NAMALWA (cell line): ENCODE measurements at regions not wholly inside any gene's neighbourhood (a gene's known extent, or its start where the extent isn't known, plus 50 kb on each side); places are given as distances from the start of the nearest gene placed in this dataset.

Experiments
- DNase-seq: peaks from one replicate; pipeline ENCODE4 v3.0.0-alpha.2; 2015; ENCODE audit warnings: low spot score

DNA sequence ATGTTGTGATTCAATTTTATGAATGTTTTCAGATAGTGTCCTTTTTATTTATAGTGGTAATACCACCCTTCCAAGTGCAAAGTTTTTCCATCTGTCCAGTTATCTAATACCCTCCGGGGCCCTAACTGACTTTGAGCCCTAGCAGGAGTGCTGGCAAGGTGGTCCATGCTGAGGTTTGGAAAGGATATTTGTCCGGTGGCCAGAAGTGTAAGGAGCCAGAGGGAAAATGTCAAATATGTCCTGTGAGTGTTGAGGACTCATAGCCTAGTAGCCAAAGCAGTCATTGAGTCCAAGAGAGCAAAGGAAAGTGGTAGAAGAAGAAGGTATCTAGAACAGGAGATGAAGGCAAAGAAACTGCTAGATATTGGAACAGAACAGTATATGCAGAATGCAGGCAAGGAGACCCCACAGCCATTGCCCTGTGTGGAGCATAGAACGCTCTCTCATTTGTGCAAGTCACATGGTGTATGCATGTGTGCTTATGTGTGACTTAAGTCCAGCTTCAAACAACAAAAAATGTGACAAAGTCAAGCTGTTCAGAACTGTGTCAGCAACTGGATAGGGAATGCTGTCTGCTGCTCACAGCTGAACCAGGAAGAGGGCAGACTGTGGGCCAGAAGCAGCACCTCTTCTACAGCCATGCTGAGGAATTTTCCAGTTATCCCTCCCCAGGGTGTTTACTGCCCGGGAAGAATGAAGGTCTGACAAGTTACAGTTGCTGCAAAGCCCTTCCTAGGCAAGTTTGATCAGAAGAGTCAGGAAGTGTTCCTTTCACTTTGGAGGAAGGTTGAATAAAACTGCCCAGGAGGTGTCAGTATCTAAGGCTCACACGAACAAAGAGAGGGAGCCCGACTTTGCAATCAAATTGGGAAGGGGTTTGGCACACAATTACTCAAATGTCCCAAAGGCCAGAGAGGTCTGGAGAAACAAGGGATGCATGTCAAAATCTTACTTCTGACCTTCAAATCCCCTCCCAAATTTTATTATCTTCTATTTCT, 463.3 kb upstream of the DMAC1 start:
- DNase-seq: no peak

DNA sequence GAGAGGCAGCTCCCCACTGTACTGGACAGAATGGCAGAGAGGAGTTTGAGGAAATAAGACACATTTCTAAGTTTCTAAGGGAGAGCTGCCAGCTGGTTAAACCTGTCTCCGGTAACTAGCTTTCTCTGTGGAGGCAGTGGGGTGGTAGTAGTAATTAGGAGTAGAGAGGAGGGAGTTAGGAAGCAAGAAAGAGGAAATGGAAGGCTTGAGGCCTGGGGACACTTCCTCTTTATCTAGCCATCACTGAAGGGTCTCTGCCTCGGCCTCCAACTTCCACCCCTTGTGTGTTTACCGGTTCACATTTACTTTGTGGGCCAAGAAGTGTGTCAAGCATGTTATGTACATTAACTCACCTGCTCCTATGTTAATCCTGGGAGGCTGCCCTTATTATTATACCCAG, 462.2 kb upstream of the DMAC1 start:
- no peak for DNase-seq

DNA sequence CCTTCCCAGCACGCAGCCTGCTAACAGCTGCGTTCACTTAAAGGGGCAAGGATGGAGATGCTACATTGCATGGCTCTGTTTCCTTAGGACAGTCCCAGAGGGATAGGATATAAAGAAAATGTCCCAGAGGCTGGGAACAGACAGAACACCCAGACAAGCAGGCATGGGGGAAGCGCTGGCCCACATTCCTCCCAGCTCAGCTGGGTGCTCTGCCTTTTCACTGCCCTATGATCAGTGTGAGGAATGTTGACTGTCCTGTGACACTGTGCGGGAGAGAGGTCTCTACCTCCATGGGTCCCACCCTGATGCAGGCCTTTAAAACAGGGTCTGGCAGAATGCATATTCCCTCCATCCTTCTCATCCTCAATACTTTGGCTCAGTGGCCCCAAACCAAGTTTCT, 459.4 kb upstream of the DMAC1 start:
- no peak for DNase-seq

DNA sequence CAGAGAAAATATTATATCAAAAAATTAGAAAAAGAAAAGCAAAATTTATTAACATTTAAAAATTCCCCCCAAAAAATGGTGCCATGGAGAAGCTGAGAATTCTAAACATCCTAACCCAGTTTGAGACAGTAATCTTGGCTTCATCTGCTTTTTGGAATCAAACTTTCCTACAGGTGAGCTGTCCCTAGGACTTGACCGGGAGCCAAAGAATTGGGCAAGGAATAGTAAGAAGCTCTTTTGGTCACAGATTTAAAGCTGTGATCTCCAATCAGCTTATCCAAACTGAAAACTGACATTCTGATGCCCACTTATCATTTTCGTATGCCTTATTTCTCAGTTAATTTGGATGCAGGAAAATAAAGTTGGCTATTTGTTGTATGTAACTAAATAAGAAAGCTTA, 457.3 kb upstream of the DMAC1 start:
- no peak for DNase-seq

DNA sequence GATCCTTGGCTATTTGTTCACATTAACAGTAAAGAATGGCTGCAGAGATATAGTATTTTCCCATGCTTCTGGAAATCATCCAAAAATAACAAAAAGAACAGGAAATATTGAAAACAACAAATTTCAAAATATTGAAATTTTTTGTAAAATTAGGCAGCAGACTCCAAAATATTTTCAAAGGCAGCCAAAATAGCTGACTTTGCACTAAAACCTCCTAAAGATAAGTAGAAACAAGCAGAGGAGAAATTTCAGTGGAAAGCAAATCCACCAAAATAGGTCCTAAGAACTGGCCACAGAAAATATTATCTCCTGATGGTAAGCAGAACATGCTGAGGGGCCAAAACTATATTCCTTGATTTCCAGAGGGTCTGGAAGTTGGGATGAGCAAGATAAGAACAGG, 456.3 kb upstream of the DMAC1 start:
- no peak for DNase-seq

DNA sequence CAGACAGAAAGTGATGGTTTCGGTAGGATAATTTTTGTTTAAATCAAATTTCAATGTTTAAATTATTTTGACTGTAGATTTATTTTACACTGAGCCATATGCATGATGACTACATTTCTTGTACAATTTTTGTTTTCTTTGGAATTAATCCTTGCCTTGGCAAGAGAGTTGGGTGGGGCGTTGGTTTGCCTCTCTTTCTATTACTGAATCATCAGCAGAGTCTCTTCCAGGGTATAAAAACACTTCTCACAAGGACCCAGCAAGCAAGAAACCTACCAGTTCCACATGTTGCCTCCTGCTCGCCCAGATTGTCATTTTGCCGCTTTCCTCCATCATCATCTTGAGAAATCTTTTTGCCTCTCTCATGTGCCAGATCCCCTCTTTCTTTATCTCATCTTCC, 455.0 kb upstream of the DMAC1 start:
- DNase-seq: no peak

DNA sequence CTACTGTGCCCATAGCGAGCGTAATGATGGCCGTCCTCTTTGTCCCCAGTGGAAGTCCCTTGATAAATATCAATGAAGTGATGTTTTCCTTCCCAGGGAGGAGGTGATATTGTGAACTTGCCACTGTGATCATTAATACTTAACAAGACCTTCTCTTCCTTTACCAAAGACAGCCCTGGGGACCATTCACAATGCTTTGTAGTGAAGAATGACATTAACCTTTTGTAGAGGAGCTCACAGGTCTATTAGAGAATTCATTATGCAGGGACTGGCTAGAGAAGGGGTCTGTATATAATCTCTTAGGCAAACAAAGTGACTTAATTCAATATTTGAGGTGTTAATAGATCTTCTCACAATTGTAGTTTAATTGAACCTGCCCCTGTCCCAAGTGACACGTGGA, 452.9 kb upstream of the DMAC1 start:
- DNase-seq: no peak

DNA sequence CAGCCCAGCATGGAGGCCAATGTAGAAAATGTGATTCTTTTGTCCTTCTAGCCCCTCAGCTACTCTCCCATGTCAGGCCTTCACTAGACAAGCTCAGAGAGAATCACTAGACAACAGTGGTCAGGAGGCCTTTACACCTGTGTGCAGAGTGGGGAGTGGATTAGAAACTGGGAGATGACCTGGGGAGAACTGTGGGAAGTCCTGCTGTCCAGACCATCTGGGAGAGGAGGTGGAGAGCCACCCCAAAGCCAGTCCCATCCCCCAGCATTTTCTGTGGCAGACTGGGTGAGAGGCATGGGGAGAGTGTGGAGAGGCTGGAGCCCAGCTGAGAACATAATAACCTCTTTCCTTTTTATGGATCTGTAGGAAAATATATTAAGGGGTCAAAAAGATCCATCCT, 452.0 kb upstream of the DMAC1 start:
- DNase-seq: no peak

DNA sequence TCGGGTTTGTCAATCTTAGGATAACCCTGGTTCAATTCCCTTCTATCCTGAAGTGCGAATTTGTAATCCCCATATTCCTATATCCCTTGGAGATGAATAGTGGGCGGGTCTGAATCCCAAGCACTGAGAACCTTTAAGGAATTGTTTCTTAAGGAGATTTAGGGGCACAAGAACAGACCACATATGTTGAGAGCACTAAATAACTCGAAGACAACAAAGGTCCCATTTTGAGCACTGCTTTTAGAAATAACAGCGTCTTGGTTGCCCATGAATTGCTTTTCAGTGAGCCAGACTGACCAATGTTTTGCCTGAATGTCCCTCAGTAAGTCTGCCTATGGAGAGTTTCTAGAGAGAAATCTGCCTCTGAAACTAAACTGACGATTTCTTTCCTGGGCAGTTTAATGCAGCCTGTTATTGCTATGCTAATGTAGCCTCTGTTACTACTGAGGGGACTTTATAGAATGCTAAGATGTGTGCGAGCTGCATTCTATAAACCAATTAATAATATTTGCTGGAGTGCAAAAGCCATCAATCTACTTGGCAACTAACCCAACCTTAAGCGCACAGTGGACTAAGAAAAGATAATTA, 445.0 kb upstream of the DMAC1 start:
- DNase-seq: no peak

DNA sequence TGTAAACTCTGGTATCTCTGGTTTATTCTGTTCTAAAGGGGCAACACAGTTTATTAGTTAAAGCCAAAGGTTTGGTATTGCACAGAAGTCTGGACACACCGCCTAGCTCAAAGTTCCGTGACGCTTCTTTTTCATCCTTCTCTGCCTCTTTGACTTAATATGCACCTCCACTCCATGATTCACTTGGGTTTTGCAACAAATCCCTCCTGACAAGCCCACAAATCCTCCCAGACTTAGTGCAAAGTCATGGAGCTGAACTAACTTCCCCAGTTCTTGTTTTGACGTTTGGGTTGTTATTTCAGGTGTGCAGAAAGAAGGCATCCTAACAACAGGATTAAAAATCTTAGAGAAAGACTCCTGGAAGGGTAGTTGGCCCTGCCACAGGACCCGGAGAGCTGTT, 441.6 kb upstream of the DMAC1 start:
- DNase-seq: no peak

DNA sequence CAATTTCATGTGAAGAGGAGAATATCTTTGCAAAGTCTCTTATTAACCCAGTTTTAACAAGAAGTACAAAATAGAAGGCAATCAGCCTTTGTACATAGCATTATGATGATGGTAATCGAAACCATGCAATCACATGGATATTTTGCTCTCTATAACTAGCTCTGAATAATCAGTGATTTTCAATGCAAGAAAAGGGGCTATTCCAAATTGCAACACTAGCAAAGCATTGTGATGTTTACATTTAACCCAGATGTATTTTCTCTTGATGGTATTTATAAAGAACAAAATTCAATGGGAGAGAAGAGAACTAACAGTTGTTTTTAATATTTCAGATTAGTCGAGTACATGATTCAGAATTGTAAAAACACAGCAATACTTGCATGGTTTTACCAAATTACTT, 437.5 kb upstream of the DMAC1 start:
- DNase-seq: no peak

DNA sequence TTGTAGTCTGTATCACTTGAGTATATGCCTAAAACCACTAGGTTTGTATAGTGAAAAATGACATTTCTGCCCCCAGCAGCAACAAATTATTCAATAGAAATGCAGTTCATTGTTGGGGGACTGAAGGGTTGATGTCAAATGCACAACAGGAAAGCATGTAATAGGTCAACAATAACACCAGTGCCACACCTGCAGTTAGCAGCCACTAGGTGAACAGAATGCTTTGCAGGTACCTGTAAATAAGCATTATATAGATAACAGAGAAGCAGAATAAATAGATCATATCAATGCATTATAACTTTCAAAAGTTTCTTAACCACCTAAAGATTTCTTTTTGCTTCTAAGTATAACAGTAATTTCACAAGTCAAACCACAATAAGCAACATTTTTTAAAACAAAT, 435.9 kb upstream of the DMAC1 start:
- no peak for DNase-seq

DNA sequence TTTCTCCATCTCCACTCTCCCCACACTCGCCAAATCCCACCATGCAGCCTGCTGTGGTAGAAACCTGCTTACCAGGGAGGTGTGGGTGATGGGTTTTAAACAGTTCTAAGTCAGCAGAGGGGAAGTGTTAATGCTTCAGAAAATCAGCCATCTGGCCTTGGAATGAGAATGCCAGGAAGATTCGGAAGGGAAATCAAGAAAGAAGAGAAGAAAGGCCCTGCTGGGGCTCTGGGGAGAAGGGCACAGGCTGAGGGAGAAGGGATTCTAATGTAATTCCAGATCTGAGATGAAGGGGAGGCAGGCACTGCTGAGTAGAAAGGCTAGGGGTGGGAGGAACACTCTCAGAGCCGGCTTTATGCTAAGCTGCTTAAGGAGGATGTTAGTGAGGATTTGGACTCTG, 434.7 kb upstream of the DMAC1 start:
- DNase-seq: no peak

DNA sequence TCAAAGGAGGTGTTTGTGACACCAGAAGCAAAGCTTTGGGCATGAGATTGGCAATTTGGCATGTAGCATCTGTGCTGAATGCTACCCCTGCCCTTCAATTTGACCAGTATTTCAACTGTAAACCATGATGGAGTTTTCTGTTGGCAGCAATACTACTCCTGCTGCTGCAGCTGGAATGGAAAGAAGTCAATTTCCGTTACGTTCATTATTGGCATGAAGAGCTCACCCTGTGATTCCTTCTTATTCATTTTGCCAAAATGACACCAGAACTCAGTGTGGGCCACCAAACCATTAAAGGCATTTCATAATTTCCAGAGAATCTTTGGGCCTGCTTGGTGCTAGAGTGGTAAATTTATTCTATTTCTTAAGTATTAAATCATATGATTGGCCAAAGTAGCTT, 433.1 kb upstream of the DMAC1 start:
- DNase-seq: no peak

DNA sequence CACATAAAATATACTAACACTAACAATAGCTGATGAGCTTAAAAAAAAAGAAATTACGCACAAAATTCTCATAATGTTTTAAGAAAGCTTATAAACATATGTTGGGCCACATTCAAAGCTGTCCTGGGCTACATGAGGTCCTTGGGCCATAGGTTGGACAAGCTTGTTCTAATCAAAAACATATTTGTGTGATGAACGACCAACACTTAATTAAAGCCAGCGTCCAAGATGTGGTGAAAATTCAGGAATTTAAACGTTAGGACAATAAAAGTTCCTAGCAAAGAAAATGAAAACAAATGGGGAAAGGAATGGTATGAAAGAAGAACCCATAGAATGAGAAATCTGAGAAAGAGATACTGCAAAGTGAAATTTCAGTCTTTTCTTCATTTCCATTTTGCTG, 429.6 kb upstream of the DMAC1 start:
- no peak for DNase-seq

DNA sequence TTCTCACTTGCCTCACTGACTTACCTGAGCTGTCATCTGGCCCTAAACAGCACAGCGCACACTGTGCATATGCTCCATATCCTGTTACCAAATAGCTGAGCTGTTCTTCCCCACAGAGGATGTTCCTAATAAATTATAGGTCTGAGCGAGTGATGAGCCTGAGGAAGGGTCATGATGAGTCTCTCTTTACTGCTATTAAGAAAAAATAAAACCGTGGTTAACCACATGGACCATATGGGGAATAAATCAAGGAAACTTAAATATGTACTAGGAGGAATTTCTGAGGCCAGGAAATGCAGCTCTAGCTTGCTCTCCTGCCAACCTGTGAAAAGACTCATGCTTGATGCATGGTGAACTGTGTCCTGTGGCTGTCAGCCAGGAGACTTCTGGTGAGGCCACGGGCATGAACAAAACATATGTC, 424.8 kb upstream of the DMAC1 start:
- DNase-seq: no peak

DNA sequence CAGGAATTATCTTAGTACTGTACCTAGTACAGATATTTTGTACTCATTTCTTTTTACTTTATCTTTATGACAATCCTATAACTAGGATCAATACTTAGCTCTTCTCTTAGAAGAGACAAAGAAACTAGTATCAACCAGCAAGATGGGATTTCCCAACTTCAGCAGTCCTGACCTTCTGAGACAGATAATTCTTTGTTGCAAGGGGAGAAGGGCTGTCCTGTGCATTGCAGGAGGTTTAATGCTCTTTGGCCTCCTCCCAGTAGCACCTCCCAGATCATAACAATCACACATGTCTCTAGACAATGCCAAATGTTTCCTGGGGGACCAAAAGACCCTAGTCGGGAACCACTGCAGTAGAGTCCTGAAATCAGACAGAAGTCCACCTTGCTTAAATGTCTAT, 424.3 kb upstream of the DMAC1 start:
- no peak for DNase-seq

DNA sequence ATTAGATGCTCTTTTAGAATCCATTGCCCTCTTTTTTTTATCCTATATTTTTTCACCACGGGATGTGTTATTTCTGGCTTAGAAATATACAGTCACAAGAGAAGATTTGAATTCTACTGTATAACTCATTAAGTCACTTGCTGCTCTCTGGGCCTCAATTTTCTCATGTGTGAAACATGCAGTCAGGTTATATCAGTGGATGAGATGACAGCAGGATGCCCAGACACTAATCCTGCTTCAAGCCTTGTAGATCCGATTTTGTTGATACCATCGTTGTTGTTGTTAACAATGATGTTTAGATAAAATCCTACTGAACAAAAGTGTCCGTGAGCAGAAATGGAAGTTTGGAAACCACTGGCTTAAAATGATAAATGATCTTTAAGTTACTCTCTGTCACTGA, 421.9 kb upstream of the DMAC1 start:
- no peak for DNase-seq

DNA sequence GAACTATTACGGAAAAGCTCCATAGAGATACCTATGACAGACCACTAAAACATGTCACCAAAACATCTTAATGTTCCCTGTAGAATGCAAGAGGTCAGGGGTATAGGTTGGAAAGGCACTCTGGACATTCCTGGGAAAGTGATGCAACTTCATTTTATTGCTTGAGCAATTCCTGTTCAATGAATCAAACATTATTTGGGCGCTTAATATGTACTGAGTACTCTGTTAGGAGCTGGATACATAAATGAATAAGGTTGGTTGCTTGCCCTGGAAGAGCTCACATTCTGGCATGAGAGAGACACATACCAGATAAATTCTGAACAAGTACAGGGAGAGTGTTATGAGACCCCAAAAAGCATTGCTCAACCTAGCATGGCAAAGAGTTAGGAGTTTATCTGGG, 408.9 kb upstream of the DMAC1 start:
- DNase-seq: no peak

DNA sequence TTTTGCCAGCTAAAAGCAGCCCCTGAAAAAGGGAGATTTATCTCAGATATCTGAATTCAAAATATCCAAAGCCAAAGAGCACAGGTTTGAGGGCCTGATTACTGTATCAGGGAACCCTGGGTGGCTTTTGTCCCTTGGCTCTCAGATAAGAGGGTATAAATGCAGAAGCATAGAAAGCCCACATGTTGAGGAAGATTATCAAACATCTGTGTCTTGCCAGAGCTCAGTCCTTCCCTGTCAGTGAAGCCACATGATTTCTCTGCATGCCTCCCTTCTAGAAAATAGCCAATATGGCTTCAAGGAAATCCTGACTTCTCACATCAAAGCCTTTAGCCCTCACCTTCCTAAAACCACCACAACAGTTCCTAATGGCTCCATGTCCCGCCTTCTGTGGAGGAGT, 408.0 kb upstream of the DMAC1 start:
- no peak for DNase-seq

DNA sequence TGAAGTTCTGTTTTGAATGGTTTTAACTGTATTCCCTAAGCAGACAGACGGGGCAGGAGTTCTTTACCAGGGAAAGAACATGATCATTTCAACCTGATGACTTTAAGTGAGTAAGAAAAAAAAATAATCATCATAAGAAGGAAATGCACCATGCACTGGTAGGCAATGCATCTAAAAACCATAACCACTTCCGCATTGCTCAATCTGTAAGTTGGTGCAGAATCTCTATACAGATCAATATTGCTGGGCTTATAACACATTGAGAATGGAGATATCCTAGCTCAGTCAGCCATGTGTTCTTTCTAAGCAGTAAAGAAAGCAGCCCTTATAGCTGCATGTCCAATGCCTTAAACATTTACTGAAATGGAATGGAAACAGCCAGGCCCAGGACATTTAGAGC, 407.1 kb upstream of the DMAC1 start:
- no peak for DNase-seq

DNA sequence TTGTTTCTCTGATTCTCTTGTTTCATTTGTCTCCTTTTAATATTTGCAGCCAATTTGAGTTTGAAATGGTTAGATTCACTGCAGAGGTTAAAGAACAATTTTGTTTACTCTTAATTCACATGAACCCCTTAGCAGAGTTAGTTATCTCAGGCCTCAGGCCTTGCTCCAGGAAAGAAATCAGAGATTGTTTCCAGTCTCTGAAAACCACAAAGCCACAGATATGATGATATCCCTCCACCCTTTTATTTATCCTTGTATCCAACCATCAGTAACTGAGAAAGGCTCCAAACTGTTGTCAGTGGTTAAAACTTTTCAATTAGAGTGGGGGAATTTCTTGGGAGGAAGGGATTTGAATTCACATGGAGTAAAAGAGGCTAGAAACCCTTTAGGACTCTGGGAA, 406.0 kb upstream of the DMAC1 start:
- DNase-seq: no peak

DNA sequence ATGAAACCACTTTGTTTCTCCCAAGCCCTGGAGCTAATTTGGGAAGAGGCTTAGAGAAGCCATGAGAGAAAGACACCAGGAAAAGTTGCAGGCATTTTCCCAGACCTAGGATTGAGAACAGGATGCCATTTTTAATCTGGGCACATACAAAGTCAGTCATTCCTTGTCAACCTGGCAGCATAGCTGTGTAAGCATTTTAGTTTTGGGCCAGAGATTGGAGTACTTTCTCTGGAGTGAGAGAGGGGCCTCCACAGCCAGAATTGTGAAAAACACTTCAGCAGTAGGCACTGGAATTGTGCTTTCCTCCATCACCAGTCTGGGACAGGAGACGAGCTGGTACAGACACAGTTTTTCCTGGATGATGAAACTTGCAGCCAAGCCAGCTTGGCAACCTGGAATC, 390.3 kb upstream of the DMAC1 start:
- DNase-seq: no peak
